ENCODE measurements at regions not wholly inside any gene's neighbourhood (a gene's known extent, or its start where the extent isn't known, plus 50 kb on each side); places are given as distances from the start of the nearest gene placed in this dataset.
"Not testable (repeated sequence)": the region's sequence is repeated elsewhere in the genome, so short reads cannot be mapped to it uniquely, and the experiment has no call there.

GRCh38 chr2:83142934-83143333 lies 1316.1 kb downstream of the SUCLG1 start:
- DNase-seq (ENCODE audit: low read depth): no peak

GRCh38 chr2:83115606-83116005 lies 1343.5 kb downstream of the SUCLG1 start:
- no peak for DNase-seq (ENCODE audit: low read depth)

GRCh38 chr2:83115155-83115554 lies 1343.9 kb downstream of the SUCLG1 start:
- no peak for DNase-seq (ENCODE audit: low read depth)

GRCh38 chr2:83113953-83114352 lies 1345.1 kb downstream of the SUCLG1 start:
- no peak for DNase-seq (ENCODE audit: low read depth)

- DNase-seq (ENCODE audit: low read depth): no peak
Observed at GRCh38 chr2:83112858-83113257, 1346.2 kb downstream of the SUCLG1 start.

- DNase-seq (ENCODE audit: low read depth): no peak
Observed at GRCh38 chr2:83109284-83109683, 1349.8 kb downstream of the SUCLG1 start.

GRCh38 chr2:83106853-83107252 lies 1352.2 kb downstream of the SUCLG1 start:
- DNase-seq (ENCODE audit: low read depth): no peak

- DNase-seq (ENCODE audit: low read depth): no peak
Observed at GRCh38 chr2:83104202-83104601, 1354.9 kb downstream of the SUCLG1 start.

- peak; percentile 93 for DNase-seq (ENCODE audit: low read depth)
Observed at GRCh38 chr2:83103613-83104012, 1355.5 kb downstream of the SUCLG1 start.

- not testable (repeated sequence) for DNase-seq (ENCODE audit: low read depth)
Observed at GRCh38 chr2:83089051-83089450, 1370.0 kb downstream of the SUCLG1 start.

- DNase-seq (ENCODE audit: low read depth): no peak
Observed at GRCh38 chr2:83085869-83086268, 1373.2 kb downstream of the SUCLG1 start.

- peak; percentile 91 for DNase-seq (ENCODE audit: low read depth)
Observed at GRCh38 chr2:83081826-83082690, 1377.0 kb downstream of the SUCLG1 start.

GRCh38 chr2:83079007-83079406 lies 1380.1 kb downstream of the SUCLG1 start:
- DNase-seq (ENCODE audit: low read depth): no peak

- no peak for DNase-seq (ENCODE audit: low read depth)
Observed at GRCh38 chr2:83072767-83073166, 1386.3 kb downstream of the SUCLG1 start.

GRCh38 chr2:83071914-83072313 lies 1387.2 kb downstream of the SUCLG1 start:
- DNase-seq (ENCODE audit: low read depth): no peak

- DNase-seq (ENCODE audit: low read depth): no peak
Observed at GRCh38 chr2:83071352-83071751, 1387.7 kb downstream of the SUCLG1 start.

GRCh38 chr2:83069724-83070123 lies 1389.4 kb downstream of the SUCLG1 start:
- DNase-seq (ENCODE audit: low read depth): no peak

- no peak for DNase-seq (ENCODE audit: low read depth)
Observed at GRCh38 chr2:83068714-83069113, 1390.4 kb downstream of the SUCLG1 start.

GRCh38 chr2:83067947-83068346 lies 1391.1 kb downstream of the SUCLG1 start:
- DNase-seq (ENCODE audit: low read depth): no peak

GRCh38 chr2:83063933-83064332 lies 1395.1 kb downstream of the SUCLG1 start:
- DNase-seq (ENCODE audit: low read depth): no peak

GRCh38 chr2:83063511-83063910 lies 1395.6 kb downstream of the SUCLG1 start:
- no peak for DNase-seq (ENCODE audit: low read depth)

- DNase-seq (ENCODE audit: low read depth): no peak
Observed at GRCh38 chr2:83058683-83059082, 1400.4 kb downstream of the SUCLG1 start.

- peak; percentile 76 for DNase-seq (ENCODE audit: low read depth)
Observed at GRCh38 chr2:83055376-83056010, 1403.6 kb downstream of the SUCLG1 start.

GRCh38 chr2:83054751-83055150 lies 1404.3 kb downstream of the SUCLG1 start:
- no peak for DNase-seq (ENCODE audit: low read depth)
